Activated naive CD8-positive, alpha-beta T cell treated with anti-CD3 and anti-CD28 coated beads, Interleukin-2, amount 50 U/mL, for 24 hours (primary cell): ENCODE measurements at regions not wholly inside any gene's neighbourhood (a gene's known extent, or its start where the extent isn't known, plus 50 kb on each side); places are given as distances from the start of the nearest gene placed in this dataset.

Source experiments
- ATAC-seq: fragments of 150-1000 bp; cut with Tn5 transposase; one replicate; pipeline ENCODE4 v1.10.0; 2021
- DNase-seq: peaks from one replicate; pipeline ENCODE4 v3.0.0; 2021
- H3K27ac Mint-ChIP-seq: one replicate; pipeline ENCODE4 v1.8.0; 2021; ENCODE audit warnings: mild to moderate bottlenecking, mixed read lengths
- H3K27me3 Mint-ChIP-seq: one replicate; pipeline ENCODE4 v1.8.0; 2021; ENCODE audit warnings: mixed read lengths
- H3K36me3 Mint-ChIP-seq: one replicate; pipeline ENCODE4 v1.8.0; 2021; ENCODE audit warnings: low read depth, mixed read lengths
- H3K4me1 Mint-ChIP-seq: one replicate; pipeline ENCODE4 v1.8.0; 2021; ENCODE audit warnings: mixed read lengths
- H3K4me3 Mint-ChIP-seq: one replicate; pipeline ENCODE4 v1.8.0; 2021; ENCODE audit warnings: mild to moderate bottlenecking, moderate library complexity, mixed read lengths
- H3K9me3 Mint-ChIP-seq: one replicate; pipeline ENCODE4 v1.8.0; 2021; ENCODE audit warnings: mixed read lengths

GRCh38 chr7:35581605-35582210 lies 113.2 kb downstream of the HERPUD2 start:
- ATAC-seq (no peak), DNase-seq (no peak)
- H3K27me3 Mint-ChIP-seq: no peaks in the 10 kb centered on the region
- no peaks in the 10 kb centered on the region for H3K36me3 Mint-ChIP-seq
- no peak overlapping the region for H3K27ac Mint-ChIP-seq
- no peaks in the 10 kb centered on the region for H3K9me3 Mint-ChIP-seq
- no peak overlapping the region for H3K4me3 Mint-ChIP-seq
- no peaks in the 10 kb centered on the region for H3K4me1 Mint-ChIP-seq

- H3K9me3 Mint-ChIP-seq: no peaks in the 10 kb centered on the region
- H3K4me3 Mint-ChIP-seq: no peak overlapping the region
- no peak for DNase-seq
- no peaks in the 10 kb centered on the region for H3K27me3 Mint-ChIP-seq
- ATAC-seq: no peak
- no peaks in the 10 kb centered on the region for H3K36me3 Mint-ChIP-seq
- H3K27ac Mint-ChIP-seq: no peak overlapping the region
- peaks cover 4% of the 10 kb centered on the region for H3K4me1 Mint-ChIP-seq
These were observed 118.8 kb downstream of the HERPUD2 start for GRCh38 chr7:35576031-35576573.

- no peak for ATAC-seq
- Mint-ChIP-seq H3K4me1 (peaks cover 4% of the 10 kb centered on the region), H3K36me3 (no peaks in the 10 kb centered on the region)
These were observed 123.2 kb downstream of the HERPUD2 start for GRCh38 chr7:35571611-35572240.

GRCh38 chr7:35570937-35571336 lies 124.0 kb downstream of the HERPUD2 start:
- Mint-ChIP-seq H3K27me3 (peaks cover 2% of the 10 kb centered on the region), H3K36me3 (no peaks in the 10 kb centered on the region), H3K27ac (no peak overlapping the region), H3K4me3 (no peak overlapping the region), H3K4me1 (peaks cover 4% of the 10 kb centered on the region), H3K9me3 (no peaks in the 10 kb centered on the region)
- ATAC-seq (no peak), DNase-seq (no peak)

More at GRCh38 chr7:35571611-35572240, 123.2 kb downstream of the HERPUD2 start:
- DNase-seq: no peak
- Mint-ChIP-seq H3K27ac (no peak overlapping the region), H3K4me3 (no peak overlapping the region), H3K27me3 (peaks cover 2% of the 10 kb centered on the region), H3K9me3 (no peaks in the 10 kb centered on the region)

- H3K9me3 Mint-ChIP-seq: no peaks in the 10 kb centered on the region
- H3K4me3 Mint-ChIP-seq: no peak overlapping the region
- H3K27ac Mint-ChIP-seq: no peak overlapping the region
- peaks cover 4% of the 10 kb centered on the region for H3K27me3 Mint-ChIP-seq
- no peak for DNase-seq
- no peak for ATAC-seq
- no peaks in the 10 kb centered on the region for H3K4me1 Mint-ChIP-seq
- H3K36me3 Mint-ChIP-seq: no peaks in the 10 kb centered on the region
These were observed 129.0 kb downstream of the HERPUD2 start for GRCh38 chr7:35565927-35566326.

GRCh38 chr7:35558841-35559240 lies 136.1 kb downstream of the HERPUD2 start:
- ATAC-seq: no peak
- H3K36me3 Mint-ChIP-seq: no peaks in the 10 kb centered on the region
- no peaks in the 10 kb centered on the region for H3K4me1 Mint-ChIP-seq
- H3K4me3 Mint-ChIP-seq: no peak overlapping the region
- no peaks in the 10 kb centered on the region for H3K9me3 Mint-ChIP-seq
- no peak for DNase-seq
- peaks cover 5% of the 10 kb centered on the region for H3K27me3 Mint-ChIP-seq
- H3K27ac Mint-ChIP-seq: no peak overlapping the region

- Mint-ChIP-seq H3K9me3 (no peaks in the 10 kb centered on the region), H3K4me1 (no peaks in the 10 kb centered on the region), H3K36me3 (no peaks in the 10 kb centered on the region), H3K27me3 (peaks cover 3% of the 10 kb centered on the region), H3K4me3 (no peak overlapping the region), H3K27ac (no peak overlapping the region)
- DNase-seq: no peak
- ATAC-seq: no peak
These were observed 138.1 kb downstream of the HERPUD2 start for GRCh38 chr7:35556515-35557471.

GRCh38 chr7:35555934-35556333 lies 139.0 kb downstream of the HERPUD2 start:
- Mint-ChIP-seq H3K9me3 (no peaks in the 10 kb centered on the region), H3K4me3 (no peak overlapping the region), H3K36me3 (no peaks in the 10 kb centered on the region), H3K4me1 (no peaks in the 10 kb centered on the region), H3K27ac (no peak overlapping the region), H3K27me3 (peaks cover 3% of the 10 kb centered on the region)
- ATAC-seq (peak; percentile 77), DNase-seq (no peak)

- Mint-ChIP-seq H3K27me3 (peaks cover 2% of the 10 kb centered on the region), H3K4me3 (no peak overlapping the region), H3K4me1 (no peaks in the 10 kb centered on the region), H3K9me3 (no peaks in the 10 kb centered on the region), H3K27ac (no peak overlapping the region), H3K36me3 (no peaks in the 10 kb centered on the region)
- ATAC-seq: no peak
- DNase-seq: no peak
These were observed 139.5 kb downstream of the HERPUD2 start for GRCh38 chr7:35555386-35555785.

GRCh38 chr7:35553519-35553918 lies 141.4 kb downstream of the HERPUD2 start:
- Mint-ChIP-seq H3K27ac (no peak overlapping the region), H3K36me3 (no peaks in the 10 kb centered on the region), H3K27me3 (peaks cover 2% of the 10 kb centered on the region), H3K4me3 (no peak overlapping the region), H3K4me1 (no peaks in the 10 kb centered on the region), H3K9me3 (no peaks in the 10 kb centered on the region)
- no peak for DNase-seq
- no peak for ATAC-seq

- Mint-ChIP-seq H3K4me3 (no peak overlapping the region), H3K27ac (no peak overlapping the region), H3K4me1 (no peaks in the 10 kb centered on the region), H3K36me3 (no peaks in the 10 kb centered on the region), H3K27me3 (no peaks in the 10 kb centered on the region), H3K9me3 (no peaks in the 10 kb centered on the region)
- DNase-seq: no peak
- no peak for ATAC-seq
These were observed 142.2 kb downstream of the HERPUD2 start for GRCh38 chr7:35552691-35553090.

- no peaks in the 10 kb centered on the region for H3K36me3 Mint-ChIP-seq
- H3K27me3 Mint-ChIP-seq: no peaks in the 10 kb centered on the region
- no peaks in the 10 kb centered on the region for H3K9me3 Mint-ChIP-seq
- H3K4me1 Mint-ChIP-seq: no peaks in the 10 kb centered on the region
- no peak overlapping the region for H3K4me3 Mint-ChIP-seq
- H3K27ac Mint-ChIP-seq: no peak overlapping the region
- ATAC-seq: no peak
- DNase-seq: no peak
These were observed 143.4 kb downstream of the HERPUD2 start for GRCh38 chr7:35551321-35552081.

GRCh38 chr7:35550831-35551230 lies 144.1 kb downstream of the HERPUD2 start:
- DNase-seq (no peak), ATAC-seq (no peak)
- Mint-ChIP-seq H3K4me3 (no peak overlapping the region), H3K9me3 (no peaks in the 10 kb centered on the region), H3K4me1 (no peaks in the 10 kb centered on the region), H3K27ac (no peak overlapping the region), H3K27me3 (no peaks in the 10 kb centered on the region), H3K36me3 (no peaks in the 10 kb centered on the region)

GRCh38 chr7:35549781-35550180 lies 145.2 kb downstream of the HERPUD2 start:
- Mint-ChIP-seq H3K9me3 (no peaks in the 10 kb centered on the region), H3K4me1 (no peaks in the 10 kb centered on the region), H3K4me3 (no peak overlapping the region), H3K36me3 (no peaks in the 10 kb centered on the region), H3K27ac (no peak overlapping the region), H3K27me3 (no peaks in the 10 kb centered on the region)
- DNase-seq (no peak), ATAC-seq (no peak)
